Rectal smooth muscle tissue (tissue), 1 donor: ENCODE measurements at regions not wholly inside any gene's neighbourhood (a gene's known extent, or its start where the extent isn't known, plus 50 kb on each side); places are given as distances from the start of the nearest gene placed in this dataset.

Experiments used
- H3K27ac ChIP-seq: one replicate; pipeline ENCODE4 v1.7.0; 2013; ENCODE audit warnings: low read depth, low read length, inconsistent platforms
- H3K27me3 ChIP-seq: one replicate; pipeline ENCODE4 v1.7.0; 2013; ENCODE audit warnings: low read length; ENCODE audit not compliant: control insufficient read depth, insufficient read depth
- H3K36me3 ChIP-seq: one replicate; pipeline ENCODE4 v1.7.0; 2013; ENCODE audit warnings: low read length; ENCODE audit not compliant: control insufficient read depth, insufficient read depth
- H3K4me1 ChIP-seq: one replicate; pipeline ENCODE4 v1.7.0; 2013; ENCODE audit warnings: low read length; ENCODE audit not compliant: control insufficient read depth, insufficient read depth
- H3K4me3 ChIP-seq: one replicate; pipeline ENCODE4 v1.7.0; 2013; ENCODE audit warnings: low read length
- H3K9ac ChIP-seq: one replicate; pipeline ENCODE4 v1.7.0; 2013; ENCODE audit warnings: low read length

DNA sequence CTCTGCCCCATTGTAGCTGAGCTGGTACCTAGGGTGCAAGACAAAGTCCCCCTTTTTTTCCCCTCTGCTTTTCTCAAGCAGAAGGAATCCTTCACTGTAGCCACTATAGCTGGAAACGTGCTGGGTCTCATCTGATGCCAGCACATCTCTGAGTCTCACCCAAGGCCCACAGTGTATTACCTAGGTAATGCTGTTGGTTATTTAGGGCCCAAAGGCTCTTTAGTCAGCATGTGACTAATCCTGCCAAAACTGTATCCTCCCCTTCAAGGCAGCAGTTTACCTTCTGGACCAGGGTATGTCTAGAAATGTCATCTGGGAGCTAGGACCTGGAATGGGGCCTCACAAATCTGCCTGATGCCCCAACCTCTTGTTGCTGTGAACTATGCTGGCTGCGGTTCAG lies 423.4 kb downstream of the NUF2 start:
- Histone ChIP-seq H3K27ac (no peak overlapping the region), H3K27me3 (no peaks in the 10 kb centered on the region), H3K9ac (no peak overlapping the region), H3K36me3 (no peaks in the 10 kb centered on the region), H3K4me1 (no peaks in the 10 kb centered on the region), H3K4me3 (no peak overlapping the region)

- Histone ChIP-seq H3K27ac (no peak overlapping the region), H3K4me3 (no peak overlapping the region), H3K27me3 (no peaks in the 10 kb centered on the region), H3K4me1 (no peaks in the 10 kb centered on the region), H3K36me3 (no peaks in the 10 kb centered on the region), H3K9ac (no peak overlapping the region)
These were observed 425.5 kb downstream of the NUF2 start for GRCh38 chr1:163747261-163747660.

DNA sequence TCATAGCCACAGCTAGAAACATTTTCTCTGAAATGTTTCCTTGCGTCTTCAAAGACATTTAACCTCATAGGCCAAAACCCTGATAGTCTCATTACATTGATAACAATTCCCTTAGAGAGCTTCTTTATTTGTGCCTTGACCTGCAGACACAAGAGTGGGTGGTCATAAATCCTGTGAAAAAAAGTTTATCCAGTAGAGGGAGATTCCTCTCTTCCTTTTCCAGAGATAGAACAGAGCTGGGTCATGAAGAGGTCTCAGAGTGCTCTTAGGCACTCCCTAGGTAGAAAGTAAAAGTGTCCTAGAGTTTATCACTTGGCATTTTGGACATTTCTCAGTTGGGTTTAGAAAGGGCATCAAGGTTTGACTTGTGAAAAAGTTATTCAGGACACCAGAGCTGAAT lies 426.1 kb downstream of the NUF2 start:
- Histone ChIP-seq H3K4me1 (no peaks in the 10 kb centered on the region), H3K9ac (no peak overlapping the region), H3K4me3 (no peak overlapping the region), H3K27me3 (no peaks in the 10 kb centered on the region), H3K36me3 (no peaks in the 10 kb centered on the region), H3K27ac (no peak overlapping the region)

- H3K4me1 ChIP-seq: no peaks in the 10 kb centered on the region
- no peak overlapping the region for H3K4me3 ChIP-seq
- H3K27me3 ChIP-seq: no peaks in the 10 kb centered on the region
- no peak overlapping the region for H3K9ac ChIP-seq
- no peaks in the 10 kb centered on the region for H3K36me3 ChIP-seq
- no peak overlapping the region for H3K27ac ChIP-seq
These were observed 437.4 kb downstream of the NUF2 start for GRCh38 chr1:163758977-163759670.

GRCh38 chr1:163761898-163762297 lies 440.1 kb downstream of the NUF2 start:
- Histone ChIP-seq H3K27me3 (no peaks in the 10 kb centered on the region), H3K27ac (no peak overlapping the region), H3K4me1 (no peaks in the 10 kb centered on the region), H3K9ac (no peak overlapping the region), H3K36me3 (no peaks in the 10 kb centered on the region), H3K4me3 (no peak overlapping the region)

GRCh38 chr1:163766257-163766918 lies 444.6 kb downstream of the NUF2 start:
- no peaks in the 10 kb centered on the region for H3K4me1 ChIP-seq
- no peak overlapping the region for H3K27ac ChIP-seq
- no peaks in the 10 kb centered on the region for H3K36me3 ChIP-seq
- H3K27me3 ChIP-seq: no peaks in the 10 kb centered on the region
- no peak overlapping the region for H3K4me3 ChIP-seq
- H3K9ac ChIP-seq: no peak overlapping the region

GRCh38 chr1:163768576-163768975 lies 446.8 kb downstream of the NUF2 start:
- no peaks in the 10 kb centered on the region for H3K36me3 ChIP-seq
- no peak overlapping the region for H3K27ac ChIP-seq
- no peaks in the 10 kb centered on the region for H3K27me3 ChIP-seq
- no peak overlapping the region for H3K4me3 ChIP-seq
- no peaks in the 10 kb centered on the region for H3K4me1 ChIP-seq
- H3K9ac ChIP-seq: no peak overlapping the region

GRCh38 chr1:163770265-163770664 lies 448.5 kb downstream of the NUF2 start:
- Histone ChIP-seq H3K9ac (no peak overlapping the region), H3K27me3 (no peaks in the 10 kb centered on the region), H3K4me1 (no peaks in the 10 kb centered on the region), H3K27ac (no peak overlapping the region), H3K4me3 (no peak overlapping the region), H3K36me3 (no peaks in the 10 kb centered on the region)

DNA sequence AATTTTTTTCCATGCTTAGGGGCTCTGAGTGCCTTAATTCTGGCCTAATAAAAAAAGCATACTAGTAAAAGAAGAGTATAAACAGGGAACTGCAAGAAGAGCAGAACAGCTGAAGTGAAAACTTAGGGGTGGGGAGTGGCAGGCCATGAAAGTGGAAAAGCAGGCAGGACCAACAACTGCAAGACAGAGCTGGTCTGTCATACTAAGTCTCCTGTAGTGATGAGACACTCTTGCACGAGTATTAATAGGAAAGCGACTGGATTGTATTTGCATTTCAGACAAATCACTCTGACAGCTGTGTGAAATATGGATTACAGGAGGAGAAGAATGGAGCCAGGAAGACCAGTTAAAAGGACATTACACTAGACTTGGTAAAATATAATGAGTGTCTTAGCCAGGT lies 449.9 kb downstream of the NUF2 start:
- H3K36me3 ChIP-seq: no peaks in the 10 kb centered on the region
- no peaks in the 10 kb centered on the region for H3K27me3 ChIP-seq
- H3K27ac ChIP-seq: no peak overlapping the region
- no peak overlapping the region for H3K9ac ChIP-seq
- H3K4me3 ChIP-seq: no peak overlapping the region
- H3K4me1 ChIP-seq: no peaks in the 10 kb centered on the region

GRCh38 chr1:163772246-163772645 lies 450.5 kb downstream of the NUF2 start:
- Histone ChIP-seq H3K36me3 (no peaks in the 10 kb centered on the region), H3K4me1 (no peaks in the 10 kb centered on the region), H3K9ac (no peak overlapping the region), H3K4me3 (no peak overlapping the region), H3K27ac (no peak overlapping the region), H3K27me3 (no peaks in the 10 kb centered on the region)

DNA sequence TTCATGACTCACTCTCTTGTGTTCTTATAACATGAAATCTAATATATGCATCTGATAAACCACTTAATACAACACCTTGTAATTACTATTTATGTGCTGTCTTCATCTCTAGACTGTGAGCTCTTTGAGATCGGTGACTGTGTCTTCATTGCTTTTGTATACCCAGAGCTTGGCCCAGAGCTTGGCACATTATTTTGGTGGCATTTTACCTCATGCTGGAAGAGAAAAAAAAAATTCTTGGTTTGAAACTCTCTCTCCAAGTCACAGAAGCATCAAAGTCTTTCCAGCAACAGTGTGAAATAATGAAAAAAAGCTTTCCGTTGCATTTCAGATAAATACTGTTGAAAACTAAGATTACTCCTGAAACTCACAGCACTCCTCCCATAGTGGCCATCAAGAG lies 451.6 kb downstream of the NUF2 start:
- Histone ChIP-seq H3K36me3 (no peaks in the 10 kb centered on the region), H3K4me1 (no peaks in the 10 kb centered on the region), H3K9ac (no peak overlapping the region), H3K27ac (no peak overlapping the region), H3K4me3 (no peak overlapping the region), H3K27me3 (no peaks in the 10 kb centered on the region)

- Histone ChIP-seq H3K4me3 (no peak overlapping the region), H3K27me3 (no peaks in the 10 kb centered on the region), H3K36me3 (no peaks in the 10 kb centered on the region), H3K27ac (no peak overlapping the region), H3K9ac (no peak overlapping the region), H3K4me1 (no peaks in the 10 kb centered on the region)
These were observed 452.7 kb downstream of the NUF2 start for GRCh38 chr1:163774401-163774945.
